Spleen (tissue), 11 donors: ENCODE measurements at regions not wholly inside any gene's neighbourhood (a gene's known extent, or its start where the extent isn't known, plus 50 kb on each side); places are given as distances from the start of the nearest gene placed in this dataset.

Experiments used
- DNase-seq: peaks from one replicate; pipeline ENCODE4 v3.0.0-alpha.2; 2020
- H3K27ac ChIP-seq, 8 donors: fragments of 200-600 bp; sonication (generic) in 7 of 8; 1 replicate in 4 of 8; 2 replicates in 4 of 8; pipeline versions ENCODE4 v1.5.0 to v1.8.0; 2016 to 2021; ENCODE audit warnings: inconsistent platforms in 4 of 8, mild to moderate bottlenecking in 4 of 8, moderate library complexity in 1 of 8
- H3K27me3 ChIP-seq, 7 donors: fragments of 200-600 bp; sonication (generic) in 6 of 7; replicated peaks in 1 of 7; 1 replicate in 4 of 7; 2 replicates in 3 of 7; pipeline versions ENCODE4 v1.5.0 to v1.8.0; 2016 to 2021; ENCODE audit warnings: inconsistent platforms in 3 of 7, mild to moderate bottlenecking in 1 of 7
- H3K36me3 ChIP-seq, 6 donors: fragments of 200-600 bp; sonication (generic) in 5 of 6; 1 replicate in 4 of 6; 2 replicates in 2 of 6; pipeline versions ENCODE4 v1.5.0 to v1.8.0; 2016 to 2021; ENCODE audit warnings: inconsistent platforms in 2 of 6
- H3K4me1 ChIP-seq, 6 donors: fragments of 200-600 bp; sonication (generic) in 5 of 6; 1 replicate in 3 of 6; 2 replicates in 3 of 6; pipeline versions ENCODE4 v1.5.0 to v1.8.0; 2016 to 2021; ENCODE audit warnings: inconsistent platforms in 3 of 6
- H3K4me3 ChIP-seq, 8 donors: fragments of 200-600 bp; sonication (generic) in 7 of 8; 1 replicate in 4 of 8; 2 replicates in 4 of 8; pipeline versions ENCODE4 v1.5.0 to v1.8.0; 2016 to 2021; ENCODE audit warnings: inconsistent platforms in 4 of 8, mild to moderate bottlenecking in 4 of 8, moderate library complexity in 2 of 8
- H3K9me3 ChIP-seq, 8 donors: fragments of 200-600 bp; sonication (generic) in 7 of 8; 1 replicate in 4 of 8; 2 replicates in 4 of 8; pipeline versions ENCODE4 v1.5.0 to v1.8.0; 2016 to 2021; ENCODE audit warnings: inconsistent platforms in 4 of 8
- POLR2A ChIP-seq, 3 donors: fragments of 450-650 bp; IDR thresholded peaks; one replicate each; pipeline ENCODE4 v1.5.1; 2017; ENCODE audit warnings: antibody characterized with exemption in 3 of 3, mild to moderate bottlenecking in 1 of 3
- POLR2AphosphoS5 ChIP-seq, 3 donors: sonication (generic); formaldehyde crosslinking; IDR thresholded peaks; one replicate each; pipeline ENCODE4 v1.5.1; 2017; ENCODE audit warnings: antibody characterized with exemption in 3 of 3
- WGBS, 5 donors: extraction: QIAGEN DNeasy Blood & Tissue Kit in 3 of 5; methylation state at CpG; one replicate each; pipeline versions ENCODE4 v1.1.5 to v1.1.7; 2013 to 2018; 5-methylcytosine and 5-hydroxymethylcytosine counted together
- intact Hi-C: fragments of 100-400 bp; cut with DNase I; formaldehyde crosslinking; loops from one replicate; pipeline ENCODE4 v1.15.0; 2023; ENCODE audit warnings: low total_unique reads
- TF ChIP-seq, protein P1 (sequence below), 11 experiments: fragments of 200-600 bp in 7 of 11; fragments of 450-650 bp in 4 of 11; sonication (generic) in 4 of 11; IDR thresholded peaks in 8 of 11; conservative IDR thresholded peaks in 3 of 11; 1 replicate in 7 of 11; 2 replicates in 4 of 11; pipeline versions ENCODE4 v1.4.0 to v1.8.0; 2016 to 2021; ENCODE audit warnings: antibody characterized with exemption in 11 of 11, inconsistent platforms in 4 of 11, mild to moderate bottlenecking in 1 of 11
- donor health status: healthy with polysubstance abuse.
- donor health status: DM: no; HTN: no; CAD: no; lungs with moderate emphysema.
- donor health status: DM: no; HTN: no; CAD: no.
- donor health status: Bipolar disorder and iron deficiency.
- donor health status: healthy.
- donor health status: DM: no; HTN: no; CAD: no.
- donor health status: DM: yes; HTN: yes; CAD: no.

DNA sequence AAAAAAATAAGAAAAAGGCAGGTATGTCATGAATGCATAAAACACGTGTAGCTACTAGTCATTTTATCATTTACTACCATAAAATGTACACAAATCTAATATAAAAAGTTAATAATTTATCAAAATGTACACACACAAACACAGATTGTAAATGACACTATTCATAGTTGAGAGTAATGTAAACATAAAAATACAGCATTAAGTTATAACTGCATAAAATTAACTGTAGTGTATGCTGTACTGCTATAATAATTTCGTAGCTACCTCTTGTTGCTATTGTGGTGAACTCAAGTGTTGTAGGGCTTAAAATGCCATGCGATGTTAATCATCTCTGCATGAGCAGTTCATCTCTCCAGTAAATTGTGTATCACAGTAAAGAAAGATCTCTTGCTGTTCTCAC, 170.0 kb downstream of the MRPL14 start:
- DNase-seq = no peak

DNA sequence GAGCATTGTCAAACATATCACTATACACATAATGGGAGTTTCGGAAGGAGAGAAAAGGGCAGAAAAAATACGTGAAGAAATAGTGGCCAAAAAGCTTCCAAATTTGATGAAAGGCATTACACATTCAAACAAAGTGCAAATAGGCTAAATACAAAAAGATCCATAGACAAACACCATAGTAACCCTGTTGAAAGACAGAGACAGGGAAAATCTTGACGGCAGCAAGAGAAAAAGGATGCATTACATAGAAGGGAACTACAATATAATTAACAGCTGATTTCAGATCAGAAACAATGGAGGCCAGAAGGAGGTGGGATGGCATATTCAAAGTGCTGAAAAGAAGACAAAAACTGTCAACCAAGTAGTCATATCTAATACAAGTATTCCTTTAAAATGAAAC, 170.8 kb downstream of the MRPL14 start:
- no peak for DNase-seq
- 91 to 96% (median 95%) methylated on average over 3 of the region's 3 CpGs for WGBS, 5 donors
- TF ChIP-seq POLR2AphosphoS5 (IDR thresholded peaks at IDR 0.05) (no peak), POLR2A (IDR thresholded peaks at IDR 0.05) (no peak)
- TF ChIP-seq, protein P1, sequence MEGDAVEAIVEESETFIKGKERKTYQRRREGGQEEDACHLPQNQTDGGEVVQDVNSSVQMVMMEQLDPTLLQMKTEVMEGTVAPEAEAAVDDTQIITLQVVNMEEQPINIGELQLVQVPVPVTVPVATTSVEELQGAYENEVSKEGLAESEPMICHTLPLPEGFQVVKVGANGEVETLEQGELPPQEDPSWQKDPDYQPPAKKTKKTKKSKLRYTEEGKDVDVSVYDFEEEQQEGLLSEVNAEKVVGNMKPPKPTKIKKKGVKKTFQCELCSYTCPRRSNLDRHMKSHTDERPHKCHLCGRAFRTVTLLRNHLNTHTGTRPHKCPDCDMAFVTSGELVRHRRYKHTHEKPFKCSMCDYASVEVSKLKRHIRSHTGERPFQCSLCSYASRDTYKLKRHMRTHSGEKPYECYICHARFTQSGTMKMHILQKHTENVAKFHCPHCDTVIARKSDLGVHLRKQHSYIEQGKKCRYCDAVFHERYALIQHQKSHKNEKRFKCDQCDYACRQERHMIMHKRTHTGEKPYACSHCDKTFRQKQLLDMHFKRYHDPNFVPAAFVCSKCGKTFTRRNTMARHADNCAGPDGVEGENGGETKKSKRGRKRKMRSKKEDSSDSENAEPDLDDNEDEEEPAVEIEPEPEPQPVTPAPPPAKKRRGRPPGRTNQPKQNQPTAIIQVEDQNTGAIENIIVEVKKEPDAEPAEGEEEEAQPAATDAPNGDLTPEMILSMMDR (IDR thresholded peaks at IDR 0.05 in 8 of 11, conservative IDR thresholded peaks at IDR 0.05 in 3 of 11) = no peak
- no peaks in the 10 kb centered on the region for H3K36me3 ChIP-seq
- H3K9me3 ChIP-seq = peaks cover 0 to 5% (median 0%) of the 10 kb centered on the region in 8 donors
- intact Hi-C loops = no loop called here
- peaks cover 0 to 35% (median 0%) of the 10 kb centered on the region in 7 donors for H3K27me3 ChIP-seq
- H3K4me1 ChIP-seq = peaks cover 0 to 8% (median 0%) of the 10 kb centered on the region in 6 donors
- no peak overlapping the region for H3K27ac ChIP-seq
- H3K4me3 ChIP-seq = no peak overlapping the region

More for the DNA sequence above, 170.0 kb downstream of the MRPL14 start:
- peaks cover 0 to 8% (median 0%) of the 10 kb centered on the region in 6 donors for H3K4me1 ChIP-seq
- H3K9me3 ChIP-seq = peaks cover 0 to 5% (median 0%) of the 10 kb centered on the region in 8 donors
- no peak overlapping the region for H3K4me3 ChIP-seq
- no peaks in the 10 kb centered on the region for H3K36me3 ChIP-seq
- peaks cover 0 to 35% (median 0%) of the 10 kb centered on the region in 7 donors for H3K27me3 ChIP-seq
- 69 to 91% (median 83%) methylated on average over 3 of the region's 3 CpGs for WGBS, 5 donors
- no peak overlapping the region for H3K27ac ChIP-seq
- no peak for TF ChIP-seq POLR2AphosphoS5 (IDR thresholded peaks at IDR 0.05)
- TF ChIP-seq, protein P1 (IDR thresholded peaks at IDR 0.05 in 8 of 11, conservative IDR thresholded peaks at IDR 0.05 in 3 of 11) = no peak
- no peak for TF ChIP-seq POLR2A (IDR thresholded peaks at IDR 0.05)
- intact Hi-C loops = no loop called here

DNA sequence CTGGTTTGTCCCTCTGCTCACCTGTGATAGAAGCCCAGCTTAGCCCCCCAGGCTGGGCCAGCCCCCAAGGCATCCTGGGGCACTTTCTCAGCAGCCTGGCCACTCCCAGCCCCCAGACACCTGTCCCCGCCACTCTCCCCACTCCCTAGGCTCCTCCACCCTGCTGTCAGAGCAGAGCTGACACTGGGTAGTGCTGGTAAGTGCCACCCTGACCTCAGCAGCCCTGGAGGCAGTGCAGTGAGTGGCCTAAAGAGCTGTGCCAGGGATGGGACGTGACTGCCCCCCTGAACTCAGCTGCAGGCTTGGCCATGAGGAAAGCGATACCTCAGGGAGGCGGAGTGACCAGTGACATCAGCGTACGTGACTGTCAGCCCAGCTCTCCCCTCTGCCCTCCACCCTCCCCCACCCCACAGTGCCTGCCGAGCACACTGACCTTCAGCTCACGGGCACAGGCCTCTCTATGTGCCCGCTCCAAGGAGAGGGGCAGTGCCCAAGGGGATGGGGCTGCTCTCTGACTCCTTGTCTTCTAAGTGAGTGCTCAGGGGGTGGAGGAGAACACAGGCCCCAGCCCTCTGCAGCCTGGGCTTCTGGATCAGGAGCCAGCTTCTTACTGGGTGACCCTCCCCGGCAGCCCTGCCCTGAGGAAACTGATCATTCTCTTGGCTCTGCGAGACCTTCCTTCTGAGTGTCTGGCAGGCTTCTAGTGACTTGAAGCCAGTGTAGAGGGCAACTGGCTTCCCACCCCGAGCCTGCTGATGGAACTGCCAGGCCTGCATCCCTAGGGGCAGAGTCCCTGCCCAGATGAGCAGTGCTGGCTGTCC, 172.7 kb downstream of the MRPL14 start:
- intact Hi-C loops = no loop called here
- H3K4me3 ChIP-seq = no peak overlapping the region
- no peak for DNase-seq
- no peaks in the 10 kb centered on the region for H3K36me3 ChIP-seq
- peaks cover 0 to 5% (median 0%) of the 10 kb centered on the region in 8 donors for H3K9me3 ChIP-seq
- H3K27me3 ChIP-seq = peaks cover 0 to 35% (median 0%) of the 10 kb centered on the region in 7 donors
- H3K27ac ChIP-seq = no peak overlapping the region
- WGBS, 5 donors = 79 to 94% (median 86%) methylated on average over 5 to 12 of the region's 12 CpGs
- H3K4me1 ChIP-seq = peaks cover 0 to 8% (median 0%) of the 10 kb centered on the region in 6 donors
- TF ChIP-seq POLR2A (IDR thresholded peaks at IDR 0.05) (no peak), POLR2AphosphoS5 (IDR thresholded peaks at IDR 0.05) (no peak)
- TF ChIP-seq, protein P1 (IDR thresholded peaks at IDR 0.05 in 8 of 11, conservative IDR thresholded peaks at IDR 0.05 in 3 of 11) = no peak

DNA sequence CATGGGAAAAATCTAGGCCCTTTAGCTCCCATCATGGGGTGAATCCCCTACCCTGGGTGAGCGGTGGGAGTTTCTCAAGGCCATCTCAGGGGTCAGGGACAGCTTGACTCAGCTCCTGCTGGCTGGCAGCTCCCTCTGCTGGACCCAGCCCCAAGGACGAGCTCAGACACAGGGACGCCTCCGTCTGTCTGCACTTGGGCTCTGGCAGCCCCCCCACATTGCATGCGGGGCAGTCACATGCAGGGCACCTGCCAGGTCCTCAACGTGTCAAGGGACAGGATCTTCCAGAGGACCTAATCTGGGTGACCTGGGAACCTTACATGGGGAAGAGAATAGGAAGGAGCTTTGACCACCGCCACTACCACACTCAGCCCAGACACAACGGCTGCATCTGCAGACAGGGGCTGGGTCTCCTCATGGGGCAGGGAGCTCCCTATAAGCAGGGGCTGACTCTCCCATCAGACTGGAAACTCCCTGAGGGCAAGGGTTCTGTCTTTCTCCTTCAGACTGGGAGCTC, 173.4 kb downstream of the MRPL14 start:
- Histone ChIP-seq H3K27ac (no peak overlapping the region), H3K27me3 (peaks cover 0 to 35% (median 0%) of the 10 kb centered on the region in 7 donors), H3K4me3 (no peak overlapping the region), H3K4me1 (peaks cover 0 to 8% (median 0%) of the 10 kb centered on the region in 6 donors), H3K9me3 (peaks cover 0 to 5% (median 0%) of the 10 kb centered on the region in 8 donors), H3K36me3 (no peaks in the 10 kb centered on the region)
- 58 to 79% (median 70%) methylated on average over 5 to 8 of the region's 8 CpGs for WGBS, 5 donors
- intact Hi-C loops = no loop called here
- TF ChIP-seq POLR2A (IDR thresholded peaks at IDR 0.05) = no peak
- TF ChIP-seq POLR2AphosphoS5 (IDR thresholded peaks at IDR 0.05) = no peak
- TF ChIP-seq, protein P1 (IDR thresholded peaks at IDR 0.05 in 8 of 11, conservative IDR thresholded peaks at IDR 0.05 in 3 of 11) = peak in 3 of 11 experiments; percentile 21 to 36 (median 22)
- no peak for DNase-seq
